Astrocyte (in vitro differentiated cells and primary cell): ENCODE measurements at regions not wholly inside any gene's neighbourhood (a gene's known extent, or its start where the extent isn't known, plus 50 kb on each side); places are given as distances from the start of the nearest gene placed in this dataset.

Experiments used
- DNase-seq: peaks from one replicate; pipeline ENCODE4 v3.0.0-alpha.2; 2010; ENCODE audit warnings: low read depth
- FAIRE-seq: peaks from 2 replicates; lab custom pipeline; 2011; peaks lifted over from hg19 to GRCh38; lab: Jason Lieb, UNC
- H2AFZ ChIP-seq: 2 replicates; pipeline ENCODE4 v1.6.0; 2012; ENCODE audit warnings: low read depth, low read length, inconsistent platforms
- H3K27ac ChIP-seq: 2 replicates; pipeline ENCODE4 v1.5.1; 2011; ENCODE audit warnings: low read depth, low read length, inconsistent platforms
- H3K27me3 ChIP-seq: 2 replicates; pipeline ENCODE4 v1.6.0; 2011; ENCODE audit warnings: low read length, inconsistent platforms; ENCODE audit not compliant: insufficient read depth
- H3K36me3 ChIP-seq: 2 replicates; pipeline ENCODE4 v1.5.1; 2011; ENCODE audit warnings: low read length, inconsistent platforms; ENCODE audit not compliant: insufficient read depth
- H3K4me1 ChIP-seq: 2 replicates; pipeline ENCODE4 v1.5.1; 2011; ENCODE audit warnings: low read length, inconsistent platforms; ENCODE audit not compliant: insufficient read depth
- H3K4me2 ChIP-seq: 2 replicates; pipeline ENCODE4 v1.6.0; 2012; ENCODE audit warnings: low read length, inconsistent platforms
- H3K4me3 ChIP-seq: 2 replicates; pipeline ENCODE4 v1.5.1; 2011; ENCODE audit warnings: low read depth, mild to moderate bottlenecking, low read length, inconsistent platforms; ENCODE audit not compliant: insufficient read depth
- H3K79me2 ChIP-seq: 2 replicates; pipeline ENCODE4 v1.6.0; 2012; ENCODE audit warnings: mild to moderate bottlenecking, low read length, inconsistent platforms; ENCODE audit not compliant: insufficient read depth
- H3K9ac ChIP-seq: 2 replicates; pipeline ENCODE4 v1.6.0; 2012; ENCODE audit warnings: mild to moderate bottlenecking, low read length, inconsistent platforms
- H3K9me3 ChIP-seq: 2 replicates; pipeline ENCODE4 v1.5.1; 2012; ENCODE audit warnings: low read depth, mild to moderate bottlenecking, low read length, inconsistent platforms; ENCODE audit not compliant: insufficient read depth
- H4K20me1 ChIP-seq: 2 replicates; pipeline ENCODE4 v1.6.0; 2012; ENCODE audit warnings: low read length, inconsistent platforms; ENCODE audit not compliant: insufficient read depth
- H3K27ac Mint-ChIP-seq: one replicate; pipeline ENCODE4 v1.8.0; 2021; ENCODE audit warnings: mild to moderate bottlenecking, mixed read lengths; ENCODE audit not compliant: unreplicated experiment
- H3K27me3 Mint-ChIP-seq: one replicate; pipeline ENCODE4 v1.8.0; 2021; ENCODE audit warnings: low read depth, mixed read lengths; ENCODE audit not compliant: unreplicated experiment
- H3K36me3 Mint-ChIP-seq: one replicate; pipeline ENCODE4 v1.8.0; 2021; ENCODE audit warnings: low read depth, mixed read lengths; ENCODE audit not compliant: unreplicated experiment
- H3K4me1 Mint-ChIP-seq: one replicate; pipeline ENCODE4 v1.8.0; 2021; ENCODE audit warnings: low read depth, mixed read lengths; ENCODE audit not compliant: unreplicated experiment
- H3K4me3 Mint-ChIP-seq: one replicate; pipeline ENCODE4 v1.8.0; 2021; ENCODE audit warnings: mild to moderate bottlenecking, moderate library complexity, mixed read lengths; ENCODE audit not compliant: unreplicated experiment
- H3K9me3 Mint-ChIP-seq: one replicate; pipeline ENCODE4 v1.8.0; 2021; ENCODE audit warnings: mild to moderate bottlenecking, mixed read lengths; ENCODE audit not compliant: unreplicated experiment
- CTCF ChIP-seq: IDR thresholded peaks from 2 replicates; pipeline ENCODE4 v1.5.1; 2011; ENCODE audit warnings: low read depth, mild to moderate bottlenecking, inconsistent platforms, low read length, moderate library complexity; ENCODE audit not compliant: insufficient read depth
- EZH2 ChIP-seq: IDR thresholded peaks from 2 replicates; pipeline ENCODE4 v1.6.1; 2012; ENCODE audit warnings: mild to moderate bottlenecking, low read length, inconsistent platforms; ENCODE audit not compliant: insufficient read depth

GRCh38 chr7:145511004-145511403, 605.6 kb upstream of the CNTNAP2 start:
- Histone ChIP-seq H3K79me2 (no peaks in the 10 kb centered on the region), H3K9me3 (no peaks in the 10 kb centered on the region), H3K27me3 (no peaks in the 10 kb centered on the region), H3K4me2 (no peak overlapping the region), H3K36me3 (no peaks in the 10 kb centered on the region), H4K20me1 (no peaks in the 10 kb centered on the region), H3K4me3 (no peak overlapping the region), H3K27ac (no peak overlapping the region), H3K9ac (no peak overlapping the region), H2AFZ (no peak overlapping the region), H3K4me1 (no peaks in the 10 kb centered on the region)
- H3K27me3 Mint-ChIP-seq: no peaks in the 10 kb centered on the region
- TF ChIP-seq EZH2 (no peak), CTCF (no peak)
- H3K27ac Mint-ChIP-seq: no peak overlapping the region
- H3K4me1 Mint-ChIP-seq: no peaks in the 10 kb centered on the region
- no peak overlapping the region for H3K4me3 Mint-ChIP-seq
- no peaks in the 10 kb centered on the region for H3K36me3 Mint-ChIP-seq
- FAIRE-seq (no peak), DNase-seq (no peak)
- no peaks in the 10 kb centered on the region for H3K9me3 Mint-ChIP-seq

- no peaks in the 10 kb centered on the region for H3K4me1 Mint-ChIP-seq
- H4K20me1 ChIP-seq: no peaks in the 10 kb centered on the region
- H2AFZ ChIP-seq: no peak overlapping the region
- H3K9me3 ChIP-seq: peaks cover 8% of the 10 kb centered on the region
- H3K27me3 Mint-ChIP-seq: no peaks in the 10 kb centered on the region
- H3K27ac Mint-ChIP-seq: no peak overlapping the region
- H3K4me2 ChIP-seq: no peak overlapping the region
- no peak for FAIRE-seq
- H3K4me3 Mint-ChIP-seq: no peak overlapping the region
- no peaks in the 10 kb centered on the region for H3K27me3 ChIP-seq
- H3K4me3 ChIP-seq: no peak overlapping the region
- no peaks in the 10 kb centered on the region for H3K79me2 ChIP-seq
- H3K9ac ChIP-seq: no peak overlapping the region
- no peaks in the 10 kb centered on the region for H3K36me3 ChIP-seq
- no peaks in the 10 kb centered on the region for H3K4me1 ChIP-seq
- no peaks in the 10 kb centered on the region for H3K36me3 Mint-ChIP-seq
- peaks cover 3% of the 10 kb centered on the region for H3K9me3 Mint-ChIP-seq
- H3K27ac ChIP-seq: no peak overlapping the region
- no peak for TF ChIP-seq EZH2
- TF ChIP-seq CTCF: no peak
- DNase-seq: no peak
Observed at GRCh38 chr7:145497911-145498525, 618.6 kb upstream of the CNTNAP2 start.

GRCh38 chr7:145490356-145490755, 626.2 kb upstream of the CNTNAP2 start:
- Mint-ChIP-seq H3K27ac (no peak overlapping the region), H3K27me3 (no peaks in the 10 kb centered on the region), H3K9me3 (peaks cover 4% of the 10 kb centered on the region), H3K4me3 (no peak overlapping the region), H3K36me3 (no peaks in the 10 kb centered on the region), H3K4me1 (no peaks in the 10 kb centered on the region)
- no peaks in the 10 kb centered on the region for H3K79me2 ChIP-seq
- TF ChIP-seq EZH2 (no peak), CTCF (no peak)
- H3K27me3 ChIP-seq: no peaks in the 10 kb centered on the region
- H3K4me3 ChIP-seq: no peak overlapping the region
- no peak overlapping the region for H3K4me2 ChIP-seq
- DNase-seq (no peak), FAIRE-seq (no peak)
- H3K9me3 ChIP-seq: peaks cover 8% of the 10 kb centered on the region
- no peak overlapping the region for H3K27ac ChIP-seq
- no peak overlapping the region for H2AFZ ChIP-seq
- no peaks in the 10 kb centered on the region for H3K4me1 ChIP-seq
- H4K20me1 ChIP-seq: no peaks in the 10 kb centered on the region
- no peaks in the 10 kb centered on the region for H3K36me3 ChIP-seq
- no peak overlapping the region for H3K9ac ChIP-seq
